GM19324 (cell line): ENCODE measurements at regions not wholly inside any gene's neighbourhood (a gene's known extent, or its start where the extent isn't known, plus 50 kb on each side); places are given as distances from the start of the nearest gene placed in this dataset.
"Not testable (repeated sequence)": the region's sequence is repeated elsewhere in the genome, so short reads cannot be mapped to it uniquely, and the experiment has no call there.

Experiments
- ATAC-seq: cut with Tn5 transposase; IDR thresholded peaks from one replicate; pipeline ENCODE4 v1.9.1; 2021; ENCODE audit warnings: mild to moderate bottlenecking, moderate library complexity; ENCODE audit not compliant: unreplicated experiment, low FRiP score

DNA sequence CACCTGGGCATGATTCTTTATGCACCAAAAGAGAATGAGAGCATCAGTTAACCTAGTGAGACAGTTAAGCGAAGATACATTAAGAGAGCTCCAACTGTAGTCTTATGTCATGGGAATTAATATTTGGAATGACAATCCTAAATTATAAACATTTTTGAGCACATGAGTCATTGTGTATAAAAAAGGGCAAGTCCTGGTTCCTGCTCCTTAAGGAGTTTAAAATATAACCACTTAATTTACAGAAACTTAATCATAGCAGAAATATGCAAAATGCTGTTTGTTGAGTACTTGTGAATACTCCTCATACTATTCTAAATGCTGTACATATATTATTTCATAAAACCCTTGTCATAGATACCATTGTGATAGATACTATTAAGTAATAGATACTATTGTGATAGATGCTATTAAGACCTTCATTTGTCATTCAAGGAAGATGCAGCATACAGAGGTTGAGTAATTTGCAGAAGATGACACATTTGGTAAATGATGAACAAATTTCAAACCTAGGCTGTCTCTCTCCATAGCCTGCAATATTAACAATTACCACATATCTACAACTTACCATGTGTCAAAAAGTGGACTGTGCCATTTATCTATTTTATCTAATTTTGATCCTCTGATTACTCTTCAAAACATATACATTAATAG, 301.0 kb downstream of the TBC1D4 start:
- no peak for ATAC-seq

DNA sequence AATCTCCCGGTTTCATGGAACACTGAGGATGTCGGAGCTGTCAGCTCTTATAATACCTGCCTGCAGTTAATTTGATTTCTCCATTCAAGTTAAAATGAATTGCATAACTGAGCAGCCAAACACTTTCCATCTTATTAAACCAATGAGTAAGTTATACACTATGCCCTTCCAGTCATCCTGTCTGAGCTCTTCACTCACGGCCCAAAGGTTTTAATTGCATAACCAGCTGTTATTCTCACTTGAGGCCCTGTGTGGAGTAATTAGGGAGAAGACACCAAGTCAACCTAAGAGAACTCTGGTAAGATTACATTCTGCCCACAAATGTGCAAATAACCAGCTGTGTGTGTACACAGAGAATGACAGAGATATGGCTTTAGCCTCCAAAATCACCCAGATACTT, 303.5 kb downstream of the TBC1D4 start:
- no peak for ATAC-seq

DNA sequence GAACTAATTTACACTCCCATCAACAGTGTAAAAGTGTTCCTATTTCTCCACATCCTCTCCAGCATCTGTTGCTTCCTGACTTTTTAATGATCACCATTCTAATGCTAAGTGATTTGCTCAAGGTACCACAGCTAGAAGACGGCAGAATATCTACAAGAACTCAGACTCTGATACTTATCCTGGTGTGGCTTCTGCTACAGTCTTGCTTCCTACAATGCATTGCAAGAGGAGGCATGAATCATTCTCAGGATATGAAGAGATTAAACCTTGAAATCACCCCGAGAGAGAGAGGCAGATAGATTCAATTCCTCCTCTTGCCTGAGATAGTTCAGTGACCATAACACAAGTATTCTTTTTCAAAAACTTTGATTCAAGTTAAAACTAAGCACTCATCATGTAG, 306.4 kb downstream of the TBC1D4 start:
- no peak for ATAC-seq

DNA sequence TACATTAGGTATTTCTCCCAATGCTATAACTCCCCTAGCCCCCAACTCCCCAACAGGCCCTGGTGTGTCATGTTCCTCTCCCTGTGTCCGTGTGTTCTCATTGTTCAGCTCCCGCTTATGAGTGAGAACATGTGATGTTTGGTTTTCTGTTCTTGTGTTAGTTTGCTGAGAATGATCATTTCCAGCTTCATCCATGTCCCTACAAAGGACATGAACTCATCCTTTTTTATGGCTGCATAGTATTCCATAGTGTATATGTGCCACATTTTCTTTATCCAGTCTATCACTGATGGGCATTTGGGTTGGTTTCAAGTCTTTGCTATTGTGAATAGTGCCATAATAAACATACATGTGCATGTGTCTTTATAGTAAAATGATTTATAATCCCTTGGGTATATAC, 306.9 kb downstream of the TBC1D4 start:
- not testable (repeated sequence) for ATAC-seq

DNA sequence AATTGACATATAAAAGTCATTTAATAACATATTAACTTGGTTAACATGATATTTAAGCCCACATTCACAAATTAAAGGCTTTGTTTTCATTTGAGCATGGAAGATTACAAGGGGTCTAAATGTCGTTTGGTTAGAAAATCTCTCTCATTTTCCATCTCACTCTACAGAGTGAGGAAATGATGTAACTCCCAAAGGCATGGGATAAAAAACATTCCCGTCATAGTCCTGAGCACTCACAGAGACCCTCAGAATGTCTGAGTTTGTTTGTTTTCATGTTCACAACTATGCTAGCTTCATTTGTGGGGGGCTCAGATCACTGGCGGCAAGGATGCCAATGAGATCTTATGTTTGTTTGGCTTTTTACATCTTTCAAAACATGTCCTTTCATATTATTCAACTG, 307.5 kb downstream of the TBC1D4 start:
- no peak for ATAC-seq

DNA sequence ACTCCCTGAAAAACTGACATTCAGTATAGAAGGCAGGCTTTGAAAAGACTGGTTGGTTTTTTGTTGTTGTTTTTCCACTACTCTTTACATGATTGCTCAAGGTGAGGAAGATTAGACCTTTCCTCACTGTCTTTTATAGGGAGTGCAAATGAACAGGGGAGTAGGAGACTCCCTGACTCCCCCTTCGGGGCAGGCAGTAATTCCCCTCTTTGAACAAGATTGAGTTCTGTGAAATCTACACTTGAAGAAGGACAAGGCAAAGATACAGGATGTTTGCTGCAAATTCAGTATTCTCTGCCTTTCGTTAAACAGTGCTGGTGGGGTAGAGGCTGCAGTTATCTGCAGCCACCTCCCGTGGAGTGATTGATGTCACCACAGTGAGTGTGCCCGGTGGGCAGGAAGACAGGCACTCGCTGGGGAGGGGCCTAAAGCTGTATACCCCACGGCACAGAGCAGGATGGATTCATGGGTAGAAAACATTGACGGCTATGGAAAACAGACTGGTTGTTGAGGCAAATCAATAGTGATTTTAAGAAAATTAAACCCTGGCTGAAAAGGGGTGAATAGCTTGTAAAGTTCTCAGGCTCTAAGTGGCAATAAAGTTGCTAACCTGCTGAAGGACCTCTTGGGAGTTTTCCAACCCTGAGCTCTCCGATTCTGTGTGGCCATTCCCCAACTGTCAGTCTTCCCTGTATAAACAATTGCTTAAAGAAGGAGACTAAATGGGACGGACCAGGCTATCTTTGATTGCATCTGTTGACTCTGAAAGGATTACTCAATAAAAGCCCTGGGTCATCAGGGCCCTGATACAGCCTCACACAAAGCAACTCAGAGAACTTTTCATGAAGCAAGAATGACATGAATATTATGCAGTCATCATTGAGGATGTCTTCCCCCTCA, 308.3 kb downstream of the TBC1D4 start:
- ATAC-seq = no peak

DNA sequence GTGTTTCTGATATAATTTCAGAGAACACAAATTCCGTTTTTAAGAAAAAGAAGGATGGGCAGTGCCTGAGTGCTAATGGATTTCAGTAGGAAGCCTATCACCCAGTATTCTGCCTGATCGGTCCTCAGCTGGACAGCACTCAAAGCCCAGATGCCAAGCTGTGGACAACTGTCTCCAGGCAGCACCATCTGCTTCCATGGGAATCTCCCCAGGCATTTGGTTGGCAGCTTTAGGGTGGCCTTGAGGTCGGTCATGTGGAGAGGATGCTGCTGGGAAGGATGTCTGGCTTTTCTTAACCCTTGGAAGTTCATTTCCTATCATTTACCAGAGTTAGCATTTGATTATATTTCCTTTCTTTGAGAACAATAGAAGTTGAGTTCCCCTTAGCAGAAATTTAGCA, 311.7 kb downstream of the TBC1D4 start:
- no peak for ATAC-seq

DNA sequence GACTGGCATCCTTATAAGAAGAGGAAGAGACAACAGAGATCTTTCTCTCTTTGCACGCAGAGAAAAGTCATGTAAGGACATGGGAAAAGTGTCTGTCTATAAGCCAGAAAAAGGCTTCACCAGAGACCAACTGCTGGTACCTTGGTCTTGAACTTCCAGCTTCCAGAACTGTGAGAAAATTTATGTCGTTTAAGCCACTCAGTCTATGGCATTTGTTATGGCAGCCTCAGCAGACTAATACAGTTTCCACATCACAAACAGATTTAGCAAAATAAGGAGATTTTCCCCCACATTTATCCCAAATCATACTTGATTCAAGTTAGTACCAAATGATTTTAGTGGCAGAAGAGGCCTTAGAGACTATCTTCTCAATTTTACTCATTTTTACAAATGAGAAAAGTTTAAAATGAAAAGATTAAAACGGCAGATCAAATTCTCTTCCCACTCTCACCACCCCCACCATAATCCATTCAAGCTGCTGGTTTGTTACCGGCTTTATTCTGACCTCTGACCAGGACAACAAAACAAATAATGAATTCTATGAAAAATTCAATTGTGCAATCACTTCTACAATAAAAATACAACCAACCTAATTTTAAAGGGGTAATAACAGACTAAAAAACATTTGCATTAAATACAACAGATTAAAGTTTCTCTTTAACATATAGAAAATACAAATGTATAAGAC, 316.3 kb downstream of the TBC1D4 start:
- no peak for ATAC-seq

DNA sequence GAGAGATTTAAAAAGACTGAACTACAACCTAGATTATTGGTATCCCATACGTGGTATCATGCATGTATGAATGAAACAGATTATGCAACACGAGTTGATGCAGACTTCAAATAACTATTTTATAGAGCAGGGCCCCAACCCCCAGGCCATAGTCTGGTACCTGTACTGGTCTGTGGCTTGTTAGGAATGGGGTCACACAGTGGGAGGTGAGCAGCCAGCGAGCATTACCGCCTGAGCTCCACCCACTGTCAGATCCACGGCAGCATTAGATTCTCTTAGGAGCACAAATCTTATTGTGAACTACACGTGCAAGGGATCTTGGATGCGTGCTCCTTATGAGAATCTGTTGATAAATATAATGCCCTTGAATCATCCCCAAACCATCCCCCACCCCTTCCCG, 320.2 kb downstream of the TBC1D4 start:
- ATAC-seq = no peak

DNA sequence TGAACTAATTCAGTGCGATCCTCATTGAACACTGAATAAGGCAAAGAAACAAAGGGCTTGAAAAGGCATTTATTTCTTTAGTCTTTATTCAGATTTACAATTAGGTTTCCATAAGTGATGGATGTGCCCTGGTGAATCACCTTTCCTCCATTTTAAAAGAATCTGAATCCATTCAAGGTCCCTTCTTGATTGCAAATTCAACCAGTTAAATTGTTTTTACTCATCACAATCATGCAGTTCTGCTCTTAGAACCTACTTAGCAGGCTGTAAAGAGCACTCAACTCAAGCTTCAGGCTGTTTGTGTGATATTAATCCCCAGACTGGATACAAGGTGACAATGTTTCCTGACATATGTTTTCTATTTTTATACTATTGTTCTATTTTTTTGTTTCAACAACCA, 321.0 kb downstream of the TBC1D4 start:
- ATAC-seq = no peak

DNA sequence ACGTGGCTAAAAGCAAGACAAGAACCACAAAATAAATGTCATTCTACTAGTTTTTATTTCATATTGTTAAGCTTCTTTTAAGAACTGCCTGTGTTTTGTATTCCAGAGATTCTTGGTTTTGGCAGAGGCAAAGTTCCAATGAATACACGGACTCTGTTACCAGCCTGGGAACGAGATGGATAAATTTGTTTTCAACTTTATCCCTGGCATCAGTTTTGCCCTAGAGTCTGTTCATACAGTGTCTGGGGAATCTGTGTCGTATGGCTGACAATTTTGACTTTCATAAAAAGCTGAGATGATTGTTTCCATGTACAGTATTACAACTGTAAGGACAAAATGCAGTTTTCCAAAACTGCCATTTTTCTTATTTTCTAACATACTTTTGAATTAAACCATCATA, 327.6 kb downstream of the TBC1D4 start:
- ATAC-seq = no peak

DNA sequence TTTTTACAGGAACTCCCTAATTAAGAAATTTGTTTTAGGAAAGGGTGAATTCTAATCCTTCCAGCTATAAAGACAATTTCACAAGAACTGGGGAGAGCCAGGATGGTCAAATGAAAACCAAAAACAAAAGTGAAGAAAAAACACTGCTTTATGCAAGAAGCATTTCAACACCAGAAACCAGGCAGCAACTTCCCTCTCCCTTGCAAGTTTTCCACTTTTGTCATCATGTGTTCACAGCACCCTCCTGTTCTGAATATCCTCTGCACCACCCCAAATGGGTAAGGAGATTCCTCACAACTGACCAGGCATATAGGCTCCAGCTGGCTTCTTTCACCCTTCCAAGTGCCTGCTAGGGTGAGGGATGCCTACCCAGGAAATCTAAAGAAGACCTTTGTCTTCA, 328.1 kb downstream of the TBC1D4 start:
- ATAC-seq = no peak

DNA sequence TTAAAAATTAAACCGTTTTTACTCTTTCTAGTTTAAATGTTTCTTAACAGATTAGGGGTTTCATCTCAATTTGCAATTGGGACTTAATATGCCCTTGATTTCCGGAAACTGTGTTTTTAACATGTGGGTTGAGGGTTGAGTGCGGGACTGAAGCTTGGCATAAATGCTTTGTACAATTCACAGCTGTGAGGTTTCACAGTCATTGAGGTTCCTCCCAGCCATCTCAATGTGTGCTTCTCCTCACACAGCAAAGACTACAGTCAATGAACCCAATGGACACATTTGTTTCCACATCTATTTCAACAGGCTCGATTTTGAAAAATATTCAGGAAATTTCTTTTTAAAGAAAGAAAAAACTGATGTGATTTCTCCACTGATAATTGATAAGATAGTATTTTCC, 328.6 kb downstream of the TBC1D4 start:
- no peak for ATAC-seq

DNA sequence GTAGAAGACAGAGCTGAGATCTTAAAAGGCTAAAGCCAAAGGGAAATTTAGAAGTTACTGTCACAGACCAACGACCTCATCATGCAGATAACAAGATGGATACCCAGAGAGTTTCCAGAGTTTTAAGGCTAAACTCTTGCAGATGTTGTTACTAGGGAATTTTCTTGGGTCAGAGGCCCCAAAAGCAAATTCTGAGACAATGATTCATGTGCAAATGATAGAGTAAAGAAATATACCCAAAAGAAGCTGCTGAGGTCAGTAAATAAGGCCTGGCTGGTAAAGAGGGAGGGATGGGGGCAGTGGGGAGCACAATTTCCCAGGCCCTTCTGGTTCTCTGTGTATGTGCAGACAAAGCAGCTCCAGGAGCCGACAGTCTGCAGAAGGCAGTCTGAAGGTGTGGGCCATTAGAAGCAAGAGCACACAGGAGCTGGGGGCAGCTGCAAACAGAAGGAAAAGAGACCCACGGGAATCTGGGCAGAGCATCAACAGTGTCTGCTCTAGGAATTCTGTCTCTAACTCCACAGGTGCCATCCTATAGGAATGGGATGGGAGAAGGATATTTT, 330.8 kb downstream of the TBC1D4 start:
- no peak for ATAC-seq

DNA sequence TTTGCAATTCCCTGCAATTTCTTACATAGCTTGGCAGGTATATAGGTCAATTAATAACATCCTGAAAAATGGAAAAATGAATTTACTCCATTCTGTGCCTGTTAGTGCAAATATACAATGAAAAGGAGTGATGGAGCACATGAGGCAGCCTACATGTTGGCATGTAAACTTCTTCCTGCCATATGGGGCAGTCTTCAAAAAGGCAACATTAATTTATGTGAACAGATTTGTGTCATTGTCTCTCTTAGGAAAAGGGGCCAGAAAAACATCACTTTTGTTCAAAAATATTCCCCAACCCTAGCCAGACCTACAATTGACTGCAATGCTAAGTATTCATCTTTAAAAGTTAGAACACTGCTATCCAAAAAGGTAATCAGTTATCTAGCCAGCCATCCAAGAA, 332.2 kb downstream of the TBC1D4 start:
- ATAC-seq = no peak

DNA sequence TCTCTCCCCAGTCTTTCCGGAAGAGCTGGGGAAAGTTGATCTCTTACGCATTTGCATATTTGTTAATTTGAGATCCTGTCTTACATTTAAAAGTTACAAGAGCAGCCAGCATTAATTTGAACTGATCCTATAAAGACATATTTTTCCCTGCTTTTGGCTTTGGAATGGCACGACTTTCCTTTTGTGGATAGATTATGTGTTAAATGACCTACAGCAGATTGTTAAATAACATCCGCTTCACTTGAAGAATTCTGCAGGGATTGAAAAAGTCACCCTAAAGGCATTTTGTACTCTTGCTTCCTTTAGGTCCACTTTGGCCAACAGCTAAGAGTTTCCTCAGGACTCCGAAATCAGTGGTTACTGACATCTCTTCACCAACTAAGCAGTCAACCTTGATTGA, 334.0 kb downstream of the TBC1D4 start:
- no peak for ATAC-seq

DNA sequence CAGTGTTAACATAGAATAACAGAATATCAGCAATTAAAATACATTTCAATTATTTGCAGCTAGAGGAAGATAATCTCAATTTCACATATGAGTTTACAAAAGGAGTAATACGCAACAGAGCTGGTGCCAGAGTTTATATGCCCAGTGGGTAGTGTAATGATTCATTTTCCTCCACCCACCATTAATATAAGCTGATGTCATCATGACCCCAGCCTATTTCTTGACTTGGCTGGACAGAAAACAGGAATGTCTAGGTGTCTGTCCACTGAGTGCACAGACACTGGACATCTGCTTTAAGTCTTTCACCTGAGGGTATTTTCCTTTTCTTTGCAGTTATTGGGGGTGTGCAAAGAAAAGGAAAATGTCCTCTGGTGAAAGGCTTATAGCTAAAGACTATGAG, 335.5 kb downstream of the TBC1D4 start:
- ATAC-seq = no peak

DNA sequence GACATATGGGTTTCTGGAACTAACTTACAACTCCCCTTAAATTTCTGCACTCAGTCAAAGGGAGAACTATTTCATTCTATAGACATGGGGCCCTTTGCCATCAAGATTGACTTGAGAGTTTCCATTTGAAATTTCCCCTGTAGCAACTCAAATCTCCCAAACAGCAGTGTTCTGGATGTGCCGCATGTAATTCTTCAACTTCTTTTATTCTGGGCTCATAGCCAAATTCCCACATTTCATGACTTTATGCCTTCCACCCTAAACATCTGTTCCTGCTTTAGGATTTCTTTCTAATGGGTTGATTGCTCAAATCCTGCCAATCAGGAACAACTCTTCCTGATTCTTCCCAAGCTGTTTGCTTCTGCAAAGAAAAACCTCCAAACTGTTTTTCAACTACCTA, 336.0 kb downstream of the TBC1D4 start:
- no peak for ATAC-seq

DNA sequence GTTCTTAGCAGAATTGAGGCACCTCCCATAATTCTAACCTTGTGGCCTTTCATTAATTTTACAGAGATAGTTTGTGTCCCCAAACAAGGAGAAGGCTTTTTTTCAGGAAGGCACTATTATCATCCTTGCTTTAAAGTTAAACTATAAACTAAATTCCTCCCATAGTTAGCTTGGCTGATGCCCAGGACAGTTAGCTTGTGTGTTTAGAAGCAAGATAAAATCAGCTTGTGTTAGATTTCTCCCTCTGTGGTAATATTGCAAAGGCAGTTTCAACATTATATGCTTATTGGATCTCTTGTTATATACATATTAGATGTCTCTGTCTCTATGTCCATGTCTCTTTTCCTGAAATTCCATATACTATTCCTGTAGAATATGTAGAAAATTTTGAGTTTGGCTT, 342.7 kb downstream of the TBC1D4 start:
- ATAC-seq = no peak

DNA sequence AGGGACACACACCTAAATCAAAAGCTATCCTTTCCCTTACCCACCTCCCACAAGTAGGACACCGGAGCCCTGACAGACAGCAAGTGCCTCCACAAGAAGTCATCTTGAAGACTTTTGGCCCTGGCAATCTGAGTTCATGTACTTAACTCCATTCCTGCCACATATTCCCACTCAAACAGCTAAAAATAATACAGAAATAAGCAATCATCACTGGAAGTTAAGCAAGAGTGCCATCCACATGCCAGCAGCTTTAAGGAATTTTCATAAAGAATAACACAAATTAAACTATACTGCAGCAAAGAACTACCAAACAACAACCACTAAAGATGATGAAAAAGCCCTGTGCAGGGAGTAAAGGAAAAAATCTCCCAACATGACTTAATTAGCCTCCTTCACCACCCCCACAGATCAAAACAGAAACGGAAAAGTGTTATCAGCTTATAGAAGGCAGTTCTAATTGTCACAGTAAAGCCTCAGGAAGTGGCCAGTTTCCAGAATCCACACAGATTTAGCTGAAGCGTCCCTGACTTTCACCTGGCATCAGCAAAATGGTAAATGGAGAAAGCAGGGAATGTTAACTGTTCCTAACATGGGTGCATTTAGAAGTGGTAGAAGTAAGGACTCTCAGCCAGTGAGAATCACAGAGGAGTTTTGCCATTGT, 343.9 kb downstream of the TBC1D4 start:
- no peak for ATAC-seq

DNA sequence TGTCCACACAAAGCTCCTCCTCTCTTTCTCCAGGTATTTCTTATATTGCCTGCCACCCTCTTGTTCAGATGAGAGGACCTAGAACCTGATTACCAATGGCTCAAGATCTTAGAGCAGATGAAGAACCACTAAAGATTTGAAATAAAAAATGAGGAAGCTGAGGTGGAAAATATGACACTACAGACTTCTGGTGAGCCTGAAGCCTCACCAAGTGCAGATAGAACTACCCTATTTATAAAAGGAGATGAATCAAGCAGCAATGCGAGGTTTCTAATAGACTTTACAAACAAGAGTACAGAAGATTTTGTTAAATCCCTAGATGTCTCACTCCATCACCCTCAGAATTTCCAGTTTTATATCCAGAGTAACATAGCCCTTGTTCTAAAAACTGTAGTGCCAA, 345.8 kb downstream of the TBC1D4 start:
- ATAC-seq = no peak
